GM10847 (cell line): ENCODE measurements at regions not wholly inside any gene's neighbourhood (a gene's known extent, or its start where the extent isn't known, plus 50 kb on each side); places are given as distances from the start of the nearest gene placed in this dataset.

Source experiments
- POLR2A ChIP-seq: IDR thresholded peaks from 2 replicates; pipeline ENCODE4 v1.6.1; 2011; ENCODE audit not compliant: insufficient read length; ENCODE audit errors: extremely low read depth

DNA sequence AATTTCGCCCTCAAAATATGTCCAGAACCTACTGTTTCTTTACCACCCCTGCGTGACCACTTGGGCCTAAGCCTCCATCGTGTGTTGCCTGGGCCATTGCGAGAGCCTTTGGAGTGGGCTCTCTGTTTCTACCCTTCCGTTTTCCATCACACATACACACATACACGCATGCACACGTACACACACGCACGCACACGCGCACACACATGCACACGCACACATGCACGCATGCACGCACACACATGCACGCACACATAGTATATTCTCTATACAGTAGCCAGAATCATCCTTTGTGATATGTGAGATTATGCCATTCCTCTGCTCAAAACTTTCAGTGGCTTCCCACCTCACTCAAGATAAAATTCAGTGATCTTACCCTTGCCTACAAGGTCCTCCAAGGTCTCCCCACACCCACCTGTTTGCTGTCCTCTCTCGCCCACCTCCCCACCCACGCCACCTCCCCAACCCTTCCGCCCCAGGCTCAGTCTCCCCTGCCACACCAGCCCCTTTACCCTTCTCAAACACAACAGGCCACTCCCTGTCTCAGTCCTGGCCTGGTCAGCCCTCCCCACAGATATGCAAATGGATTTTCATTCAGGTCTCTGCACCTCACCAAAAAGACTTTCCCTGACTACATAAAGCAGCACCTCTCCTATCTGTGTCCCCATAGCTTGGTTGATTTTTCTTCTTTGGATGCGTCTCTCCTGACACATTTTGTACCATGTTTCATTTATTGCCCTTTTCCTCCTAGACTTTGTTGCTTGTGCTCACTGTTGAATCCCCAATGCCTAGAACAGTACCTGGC is 559.6 kb downstream of the CD83 start:
- TF ChIP-seq POLR2A, result no peak

DNA sequence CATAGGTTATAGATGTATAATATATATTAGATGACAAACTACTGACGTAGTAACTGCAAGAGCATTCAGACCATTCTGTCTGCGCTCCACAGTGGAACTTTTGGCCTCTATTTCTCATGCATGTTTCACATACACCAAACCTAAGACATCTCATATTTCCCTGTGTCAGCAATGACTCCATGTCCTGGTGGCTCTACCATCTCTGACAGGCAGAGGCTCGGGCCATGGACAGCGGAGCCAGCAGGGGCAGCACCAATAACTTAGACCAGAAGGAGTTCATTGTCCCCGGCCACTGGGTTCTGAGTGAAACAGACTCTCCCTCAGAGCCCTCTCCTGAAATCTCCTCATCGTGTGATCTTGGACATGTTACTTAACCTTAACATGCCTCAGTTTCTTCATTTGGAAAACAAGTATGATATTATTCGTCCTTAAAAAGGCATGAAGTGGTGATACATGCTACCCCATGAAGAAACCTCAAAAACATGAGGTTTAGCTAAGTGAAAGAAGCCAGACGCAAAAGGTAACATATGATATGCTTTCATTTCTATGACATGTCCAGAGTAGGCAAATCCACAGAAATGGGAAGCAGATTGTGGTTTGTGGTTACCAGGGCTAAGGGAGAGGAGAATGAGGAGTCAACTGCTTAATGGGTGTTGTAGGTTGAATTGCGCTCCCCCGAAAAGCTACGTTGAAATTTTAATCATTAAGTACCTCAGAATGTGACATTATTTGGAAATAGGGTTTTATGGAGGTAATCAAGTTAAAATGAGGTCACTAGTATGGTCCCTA is 564.0 kb upstream of the JARID2 start:
- no peak for TF ChIP-seq POLR2A

DNA sequence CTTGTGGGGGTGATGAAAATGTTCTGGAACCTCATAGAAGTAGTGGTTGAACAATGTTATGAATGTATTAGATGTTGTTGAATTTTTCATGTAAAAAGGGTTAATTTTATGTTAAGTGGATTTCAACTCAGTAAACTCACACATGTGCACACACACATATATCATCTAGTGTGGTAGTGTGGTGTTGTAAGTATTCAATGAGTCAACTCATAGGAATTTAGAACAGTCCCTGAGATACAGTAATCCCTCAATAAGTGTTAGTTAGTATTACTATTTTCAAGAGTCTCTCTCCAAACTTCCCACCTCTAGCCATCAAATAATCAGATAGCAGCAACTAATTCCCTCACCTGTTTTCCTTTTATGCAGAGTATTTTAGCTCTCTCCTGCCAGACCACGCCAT is 563.1 kb upstream of the JARID2 start:
- no peak for TF ChIP-seq POLR2A

DNA sequence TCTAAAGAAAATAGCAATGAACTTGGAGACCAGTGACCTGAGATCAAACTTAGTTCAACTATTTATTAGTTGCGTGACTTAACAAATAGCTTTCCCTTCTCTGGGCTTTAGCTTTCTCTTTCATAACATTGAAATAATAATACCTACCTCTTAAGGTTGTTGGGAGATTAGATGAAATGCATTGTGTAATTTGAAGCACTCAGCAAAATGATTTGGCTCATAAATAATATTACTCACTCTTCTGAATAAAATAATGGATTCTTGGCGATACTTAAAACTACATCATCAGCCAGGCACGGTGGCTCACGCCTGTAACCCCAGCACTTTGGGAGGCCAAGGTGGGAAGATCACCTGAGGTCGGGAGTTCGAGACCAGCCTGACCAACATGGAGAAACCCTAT is 556.2 kb upstream of the JARID2 start:
- TF ChIP-seq POLR2A, result no peak

DNA sequence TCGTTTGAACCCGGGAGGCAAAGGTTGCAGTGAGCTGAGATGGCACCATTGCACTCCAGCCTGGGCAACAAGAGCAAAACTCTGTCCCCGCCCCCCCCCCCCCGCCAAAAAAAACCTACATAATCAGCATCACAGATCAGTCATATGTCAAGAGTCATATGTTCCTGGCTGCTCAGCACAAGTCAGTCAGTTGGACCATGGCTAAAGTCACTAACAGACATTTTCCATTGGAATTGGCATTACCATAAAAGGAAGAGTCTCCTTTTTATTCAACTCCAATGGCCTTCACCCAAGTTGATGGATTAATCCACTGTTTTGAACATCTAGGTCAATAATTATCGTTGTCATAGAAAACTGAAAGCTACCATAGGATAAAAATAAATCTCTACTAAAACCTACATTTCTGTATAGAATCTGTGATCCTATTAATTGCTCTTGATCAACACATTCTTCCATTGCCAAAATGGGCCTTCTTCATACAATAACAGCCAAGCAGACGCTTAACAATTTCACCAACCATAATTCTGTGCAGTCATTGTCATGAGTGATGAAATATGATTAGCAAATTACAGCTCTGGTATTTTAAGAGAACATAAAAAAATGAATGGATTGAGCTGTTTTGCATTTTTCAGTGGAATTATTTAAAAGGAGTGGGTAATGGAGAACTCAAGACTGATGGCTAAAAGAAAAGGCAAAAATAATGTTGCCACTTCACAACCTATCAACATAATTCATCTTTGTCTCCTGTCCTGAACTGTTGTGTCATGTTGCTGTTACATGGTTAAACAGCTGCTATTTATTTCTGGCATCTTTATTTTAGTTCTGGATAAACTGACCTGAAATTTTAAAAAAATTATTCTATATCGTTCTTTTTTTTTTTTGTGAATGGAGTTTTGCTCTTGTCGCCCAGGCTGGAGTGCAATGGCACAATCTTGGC is 555.5 kb upstream of the JARID2 start:
- no peak for TF ChIP-seq POLR2A

DNA sequence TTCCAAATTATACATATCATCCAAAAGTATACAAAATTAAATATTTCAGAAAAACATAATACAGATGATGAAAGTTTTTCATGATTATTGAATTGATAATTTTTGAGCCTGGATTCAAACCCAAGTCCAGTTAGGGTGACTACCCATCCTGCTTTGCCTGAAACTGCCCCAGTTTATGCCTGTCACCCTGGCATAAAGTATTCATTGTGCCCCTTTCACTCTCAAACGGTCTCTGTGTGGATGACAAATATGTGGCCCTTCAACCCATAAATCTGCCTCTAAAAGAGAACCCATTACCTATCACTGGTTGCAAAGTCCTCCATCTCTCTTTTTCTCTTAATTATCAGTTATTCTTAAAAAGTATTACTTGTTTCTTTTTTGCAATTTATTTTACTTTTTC is 553.7 kb upstream of the JARID2 start:
- no peak for TF ChIP-seq POLR2A

DNA sequence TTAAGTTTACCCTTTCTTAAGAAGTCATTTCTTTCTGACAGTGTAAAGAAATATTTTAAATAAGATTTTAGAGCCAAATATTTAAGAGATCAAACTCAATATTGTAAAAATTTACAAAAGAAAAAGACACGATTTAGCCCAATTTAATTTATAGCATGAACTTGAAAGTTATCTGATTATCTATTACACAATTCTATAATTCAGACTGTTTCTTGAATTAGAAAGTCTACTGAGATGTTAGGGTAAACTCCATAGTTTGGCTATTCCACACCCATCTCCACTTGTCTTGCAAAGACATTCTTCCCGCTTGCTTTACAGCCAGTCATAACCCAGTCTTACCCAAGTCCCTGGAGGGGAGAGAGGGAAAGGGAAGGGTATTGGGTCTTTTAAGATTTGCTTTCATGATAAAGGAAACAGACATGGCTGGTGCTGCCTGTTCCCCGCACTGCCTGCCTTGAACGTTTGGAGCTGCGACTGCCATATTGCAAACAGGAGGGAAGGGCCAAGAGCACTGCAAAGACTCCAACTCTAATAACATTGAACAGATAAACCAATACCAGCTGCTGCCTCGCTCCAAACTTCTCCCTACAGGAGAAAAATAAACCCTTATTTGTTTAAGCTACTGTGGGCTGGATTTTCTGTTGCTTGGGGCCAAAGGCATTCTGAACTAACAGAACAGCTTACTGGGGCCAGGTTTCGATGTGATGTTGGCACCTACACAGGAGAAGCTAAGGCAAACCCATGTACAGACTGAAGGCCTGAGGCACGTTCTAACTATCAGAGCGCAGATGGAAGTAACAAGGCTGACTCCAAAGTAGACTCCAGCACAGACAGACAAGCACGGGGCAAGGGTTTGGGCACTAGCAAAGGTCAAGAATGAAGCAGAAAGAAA is 552.3 kb upstream of the JARID2 start:
- TF ChIP-seq POLR2A, result no peak

DNA sequence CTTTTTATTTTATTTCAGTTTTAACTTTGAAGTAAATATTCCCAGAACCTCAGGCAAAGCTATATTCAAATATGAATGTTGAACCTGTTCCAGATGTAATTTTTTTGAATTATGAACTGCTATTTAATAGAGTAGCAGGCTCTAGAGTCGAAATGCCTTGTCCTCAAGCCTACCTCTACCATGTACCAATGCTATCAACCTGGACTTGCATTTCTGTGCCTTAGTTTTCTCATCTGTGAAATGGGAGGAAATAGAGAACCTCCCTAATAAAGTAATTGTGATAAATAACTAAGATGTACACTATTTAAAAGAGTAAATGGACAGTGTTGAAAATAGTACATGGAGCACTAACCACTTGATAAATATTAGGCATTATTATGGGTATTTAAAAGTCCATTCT is 551.6 kb upstream of the JARID2 start:
- TF ChIP-seq POLR2A, result no peak

DNA sequence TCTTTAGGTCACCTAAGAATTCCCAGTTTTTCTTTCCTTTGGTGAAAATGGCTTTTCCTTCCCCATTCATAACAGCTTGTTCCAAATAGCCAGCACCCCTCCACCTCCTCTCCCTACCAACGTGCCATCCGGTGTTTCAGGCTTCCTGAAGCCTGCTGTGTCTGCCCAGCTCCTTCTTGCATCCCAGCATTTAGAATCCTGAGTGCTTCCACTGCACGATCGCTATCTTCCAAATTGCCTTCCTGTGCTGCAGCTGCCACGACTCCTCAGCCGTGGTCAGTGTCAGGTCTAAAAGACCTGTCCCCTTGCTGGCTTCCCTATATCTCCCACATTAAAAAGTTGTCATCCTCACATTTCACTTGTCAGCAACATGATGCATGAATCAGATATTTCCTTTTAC is 550.3 kb upstream of the JARID2 start:
- TF ChIP-seq POLR2A, result no peak

DNA sequence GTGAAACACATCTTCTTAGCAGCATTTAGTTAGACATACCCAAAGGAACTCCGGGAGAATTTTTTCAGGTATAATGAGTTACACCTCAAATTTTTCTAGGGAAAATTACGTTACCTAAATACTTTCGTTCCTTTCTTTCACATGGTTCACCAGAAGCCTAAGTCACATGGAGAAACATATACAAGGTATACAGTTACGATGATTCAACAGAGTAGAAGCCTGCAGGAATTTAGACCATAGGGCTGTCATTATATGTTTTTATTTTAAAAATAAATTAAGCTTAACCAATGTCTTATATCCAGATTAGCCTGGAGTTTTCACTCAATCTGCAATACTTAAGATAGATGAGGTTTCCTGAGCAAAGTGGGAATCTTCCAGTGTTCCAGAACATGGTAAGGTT is 549.5 kb upstream of the JARID2 start:
- TF ChIP-seq POLR2A, result no peak

DNA sequence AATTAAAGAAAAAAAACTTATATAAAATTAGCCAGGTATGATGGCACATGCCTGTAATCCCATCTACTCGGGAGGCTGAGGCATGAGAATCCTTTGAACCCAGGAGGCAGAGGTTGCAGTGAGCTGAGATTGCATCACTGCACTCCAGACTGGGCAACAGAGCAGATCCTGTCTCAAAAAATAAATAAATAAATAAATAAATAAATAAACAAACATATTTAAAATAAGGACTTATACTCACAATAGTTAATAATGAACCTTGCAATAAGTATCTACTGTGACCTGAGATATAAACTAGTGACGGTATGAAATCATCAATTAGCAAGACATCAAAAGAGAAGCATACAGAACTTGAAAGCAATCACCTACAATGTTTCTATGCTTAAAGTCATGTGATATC is 548.4 kb upstream of the JARID2 start:
- TF ChIP-seq POLR2A, result no peak

DNA sequence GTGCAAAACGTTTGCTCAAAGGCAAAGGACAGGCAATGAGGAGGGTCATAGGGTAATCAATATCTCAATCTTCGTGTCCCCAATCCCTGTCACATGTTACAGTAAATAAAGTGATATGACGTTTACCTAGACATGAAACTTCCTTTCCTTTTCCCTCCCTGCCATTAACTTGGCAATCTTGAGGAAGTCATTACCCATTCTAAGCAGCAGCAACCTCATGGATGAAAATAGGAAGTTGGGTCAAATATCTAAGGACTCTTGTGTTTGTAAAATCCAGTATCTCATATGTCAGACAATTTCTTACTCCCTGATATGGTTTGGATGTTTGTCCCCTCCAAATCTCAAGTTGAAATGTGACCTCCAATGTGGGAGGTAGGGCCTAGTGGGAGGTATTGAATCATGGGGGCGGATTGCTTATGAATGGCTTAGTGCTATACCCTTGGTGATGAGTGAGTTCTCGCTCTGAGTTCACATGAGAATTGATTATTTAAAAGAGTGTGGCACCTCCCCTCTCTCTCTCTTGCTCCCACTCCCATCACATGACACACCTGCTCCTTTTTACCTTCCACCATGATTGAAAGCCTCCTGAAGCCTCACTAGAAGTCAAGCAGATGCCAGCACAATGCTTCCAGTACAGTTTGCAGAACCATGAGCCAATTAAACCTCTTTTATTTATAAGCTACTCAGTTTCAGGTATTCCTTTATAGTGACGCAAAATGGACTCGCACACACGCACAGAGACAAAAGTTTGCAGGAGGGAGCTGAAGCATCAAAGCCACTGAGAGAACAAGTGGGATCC is 545.9 kb upstream of the JARID2 start:
- no peak for TF ChIP-seq POLR2A

DNA sequence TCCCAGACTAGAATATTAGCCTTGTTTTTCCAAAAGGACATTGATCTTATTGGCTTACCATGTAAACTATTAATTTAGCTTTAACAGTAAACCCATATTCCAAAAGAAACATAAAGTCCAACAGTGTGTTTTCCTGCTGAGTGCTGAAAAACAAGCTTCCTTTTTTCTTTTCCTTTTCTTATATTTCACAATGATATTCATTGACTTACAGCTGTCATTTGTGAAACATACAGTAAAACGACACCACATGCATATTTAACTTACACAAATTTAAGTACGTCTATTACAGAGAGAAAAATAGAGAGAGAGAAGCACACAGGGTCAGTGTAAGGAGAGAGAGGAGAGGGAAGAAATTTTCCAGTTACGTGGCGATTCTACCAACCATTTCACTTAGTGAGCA is 543.9 kb upstream of the JARID2 start:
- no peak for TF ChIP-seq POLR2A

DNA sequence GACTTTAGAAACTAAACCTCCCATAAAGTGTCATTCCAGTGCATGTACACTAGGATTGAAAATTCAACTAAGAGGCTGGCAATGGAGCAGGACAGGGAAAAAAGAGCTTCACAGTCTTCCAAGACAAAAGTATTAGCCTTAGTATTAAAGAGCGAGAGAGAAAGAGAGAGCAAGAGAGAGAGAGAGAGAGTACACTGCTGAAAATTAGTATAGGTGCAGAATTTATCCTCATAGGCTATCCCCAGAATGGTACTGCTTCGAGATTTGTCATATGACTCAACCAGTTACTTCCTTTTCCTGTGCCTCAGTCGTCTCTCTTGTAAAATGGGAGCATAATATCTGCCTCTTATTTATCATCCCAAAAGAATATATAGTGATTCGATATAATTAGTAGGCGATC is 543.2 kb upstream of the JARID2 start:
- no peak for TF ChIP-seq POLR2A
